ENCODE measurements at regions not wholly inside any gene's neighbourhood (a gene's known extent, or its start where the extent isn't known, plus 50 kb on each side); places are given as distances from the start of the nearest gene placed in this dataset.

DNA sequence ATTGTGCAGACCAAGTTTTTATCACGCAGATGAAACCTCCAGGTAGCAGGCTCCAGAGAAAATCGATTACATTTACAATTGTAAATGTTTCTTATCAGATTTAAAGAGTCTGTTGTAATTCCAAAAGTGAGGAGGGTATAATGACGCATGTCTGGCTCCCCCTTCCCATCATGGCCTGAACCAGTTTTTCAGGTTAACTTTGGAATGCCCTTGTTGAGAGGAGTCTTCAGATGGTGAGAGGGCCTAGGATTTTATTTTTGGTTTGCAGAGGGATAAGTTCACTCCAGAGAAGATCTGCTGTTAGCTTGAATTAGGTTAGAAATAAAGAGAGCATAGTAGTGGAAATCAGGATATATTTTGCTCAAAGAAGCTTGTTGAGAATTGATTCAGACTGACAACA, 1028.3 kb upstream of the B3GALT2 start:
- Histone ChIP-seq H3K9me3 (ENCODE audit: control insufficient read depth in 2 of 2, insufficient read depth in 1 of 2, low read depth in 1 of 2, low read length in 1 of 2) (no peaks in the 10 kb centered on the region), H3K4me3 (ENCODE audit: low read depth in 1 of 3, low read length in 3 of 3) (no peak overlapping the region), H3K27me3 (ENCODE audit: control insufficient read depth in 3 of 3, insufficient read depth in 3 of 3, low read length in 3 of 3) (no peaks in the 10 kb centered on the region), H3K27ac (ENCODE audit: low read depth in 1 of 3, low read length in 2 of 3) (no peak overlapping the region), H3K36me3 (ENCODE audit: control insufficient read depth in 3 of 3, insufficient read depth in 2 of 3, low read depth in 1 of 3, low read length in 3 of 3) (no peaks in the 10 kb centered on the region), H3K4me1 (ENCODE audit: control insufficient read depth in 3 of 3, insufficient read depth in 2 of 3, low read depth in 1 of 3, low read length in 2 of 3) (no peaks in the 10 kb centered on the region)
- FAIRE-seq (no peak), DNase-seq (no peak)
- WGBS, 3 donors: 36 to 72% (median 57%) methylated on average over 3 of the region's 3 CpGs

DNA sequence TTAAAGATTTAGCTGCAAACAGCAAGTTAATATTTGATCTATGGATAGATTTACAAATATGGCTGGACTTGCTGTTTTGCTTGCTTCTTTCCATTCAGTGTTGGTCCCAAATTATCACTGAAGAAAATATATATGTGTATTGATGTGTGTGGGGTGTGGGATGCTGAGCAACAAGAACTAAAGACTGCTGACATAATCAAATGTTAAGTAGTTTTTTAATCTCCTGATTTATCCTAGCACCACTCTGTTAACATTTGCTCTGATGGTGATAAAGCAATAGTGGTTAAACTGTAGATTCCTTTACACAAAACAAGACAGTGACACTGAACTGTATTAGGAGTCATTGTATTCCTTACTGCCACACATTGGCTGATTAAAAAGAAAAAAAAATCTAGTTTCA, 1023.5 kb upstream of the B3GALT2 start:
- H3K27ac ChIP-seq (ENCODE audit: low read depth in 1 of 3, low read length in 2 of 3): no peak overlapping the region
- no peak for FAIRE-seq
- H3K27me3 ChIP-seq (ENCODE audit: control insufficient read depth in 3 of 3, insufficient read depth in 3 of 3, low read length in 3 of 3): no peaks in the 10 kb centered on the region
- H3K36me3 ChIP-seq (ENCODE audit: control insufficient read depth in 3 of 3, insufficient read depth in 2 of 3, low read depth in 1 of 3, low read length in 3 of 3): no peaks in the 10 kb centered on the region
- no peak for DNase-seq
- H3K4me1 ChIP-seq (ENCODE audit: control insufficient read depth in 3 of 3, insufficient read depth in 2 of 3, low read depth in 1 of 3, low read length in 2 of 3): no peaks in the 10 kb centered on the region
- H3K4me3 ChIP-seq (ENCODE audit: low read depth in 1 of 3, low read length in 3 of 3): no peak overlapping the region
- H3K9me3 ChIP-seq (ENCODE audit: control insufficient read depth in 2 of 2, insufficient read depth in 1 of 2, low read depth in 1 of 2, low read length in 1 of 2): no peaks in the 10 kb centered on the region

DNA sequence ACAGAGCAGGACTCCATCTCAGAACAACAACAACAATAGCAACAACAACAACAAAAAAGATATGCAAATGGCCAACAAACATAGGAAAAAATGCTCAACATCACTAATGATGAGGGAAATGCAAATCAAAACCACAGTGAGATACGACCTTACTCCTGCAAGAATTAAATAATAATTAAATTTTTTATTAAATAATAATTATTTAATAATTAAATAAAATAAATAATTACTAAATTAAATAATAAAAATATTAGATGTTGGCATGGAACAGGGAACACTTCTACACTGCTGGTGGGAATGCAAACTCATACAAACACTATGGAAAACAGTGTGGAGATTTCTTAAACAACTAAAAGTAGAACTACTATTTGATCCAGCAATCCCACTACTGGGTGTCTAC, 1022.3 kb upstream of the B3GALT2 start:
- no peak overlapping the region for H3K27ac ChIP-seq (ENCODE audit: low read depth in 1 of 3, low read length in 2 of 3)
- no peaks in the 10 kb centered on the region for H3K27me3 ChIP-seq (ENCODE audit: control insufficient read depth in 3 of 3, insufficient read depth in 3 of 3, low read length in 3 of 3)
- FAIRE-seq: no peak
- DNase-seq: no peak
- no peaks in the 10 kb centered on the region for H3K9me3 ChIP-seq (ENCODE audit: control insufficient read depth in 2 of 2, insufficient read depth in 1 of 2, low read depth in 1 of 2, low read length in 1 of 2)
- H3K4me3 ChIP-seq (ENCODE audit: low read depth in 1 of 3, low read length in 3 of 3): no peak overlapping the region
- no peaks in the 10 kb centered on the region for H3K4me1 ChIP-seq (ENCODE audit: control insufficient read depth in 3 of 3, insufficient read depth in 2 of 3, low read depth in 1 of 3, low read length in 2 of 3)
- 57 to 78% (median 61%) methylated on average over 1 of the region's 1 CpG for WGBS, 3 donors
- no peaks in the 10 kb centered on the region for H3K36me3 ChIP-seq (ENCODE audit: control insufficient read depth in 3 of 3, insufficient read depth in 2 of 3, low read depth in 1 of 3, low read length in 3 of 3)

DNA sequence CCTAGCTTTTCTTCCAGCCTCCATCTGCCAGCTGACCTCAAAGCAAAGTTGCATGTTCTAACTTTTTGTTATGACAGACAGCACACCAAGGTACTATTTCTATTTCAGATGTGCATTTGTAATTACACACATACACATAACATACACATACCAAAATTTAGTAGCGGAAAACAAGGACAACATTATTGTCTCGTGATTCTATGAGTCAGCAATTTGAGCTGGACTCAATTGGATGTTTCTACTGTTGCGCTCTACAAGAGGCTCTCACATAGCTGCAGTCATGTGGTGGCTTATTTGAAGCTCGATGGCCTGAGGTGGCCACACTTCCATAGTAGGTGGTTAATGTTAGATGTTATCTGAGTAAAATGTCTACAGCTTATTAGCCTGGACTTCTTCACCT, 1010.1 kb upstream of the B3GALT2 start:
- WGBS, 3 donors: 82 to 93% (median 90%) methylated on average over 4 of the region's 4 CpGs
- H3K4me3 ChIP-seq (ENCODE audit: low read depth in 1 of 3, low read length in 3 of 3): no peak overlapping the region
- DNase-seq (no peak), FAIRE-seq (no peak)
- no peaks in the 10 kb centered on the region for H3K4me1 ChIP-seq (ENCODE audit: control insufficient read depth in 3 of 3, insufficient read depth in 2 of 3, low read depth in 1 of 3, low read length in 2 of 3)
- H3K36me3 ChIP-seq (ENCODE audit: control insufficient read depth in 3 of 3, insufficient read depth in 2 of 3, low read depth in 1 of 3, low read length in 3 of 3): no peaks in the 10 kb centered on the region
- no peak overlapping the region for H3K27ac ChIP-seq (ENCODE audit: low read depth in 1 of 3, low read length in 2 of 3)
- H3K27me3 ChIP-seq (ENCODE audit: control insufficient read depth in 3 of 3, insufficient read depth in 3 of 3, low read length in 3 of 3): no peaks in the 10 kb centered on the region
- H3K9me3 ChIP-seq (ENCODE audit: control insufficient read depth in 2 of 2, insufficient read depth in 1 of 2, low read depth in 1 of 2, low read length in 1 of 2): no peaks in the 10 kb centered on the region

DNA sequence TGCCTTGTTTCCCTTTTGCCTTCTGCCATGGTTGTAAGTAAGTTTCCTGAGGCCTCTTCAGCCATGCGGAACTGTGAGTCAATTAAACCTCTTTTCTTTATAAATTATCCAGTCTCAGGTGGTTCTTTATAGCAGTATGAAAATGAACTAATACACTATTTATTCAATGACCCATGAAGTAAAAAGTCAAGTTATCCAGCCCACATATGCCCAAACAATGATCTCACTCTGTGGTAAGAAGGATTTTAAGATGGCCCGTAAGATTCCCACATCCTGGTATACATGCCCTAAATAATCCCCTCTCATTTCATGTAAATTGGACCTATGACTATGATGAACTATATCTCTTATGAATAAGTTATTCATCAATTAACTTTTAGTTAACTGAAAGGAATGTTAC, 1008.3 kb upstream of the B3GALT2 start:
- Histone ChIP-seq H3K4me1 (ENCODE audit: control insufficient read depth in 3 of 3, insufficient read depth in 2 of 3, low read depth in 1 of 3, low read length in 2 of 3) (no peaks in the 10 kb centered on the region), H3K4me3 (ENCODE audit: low read depth in 1 of 3, low read length in 3 of 3) (no peak overlapping the region), H3K27me3 (ENCODE audit: control insufficient read depth in 3 of 3, insufficient read depth in 3 of 3, low read length in 3 of 3) (no peaks in the 10 kb centered on the region), H3K9me3 (ENCODE audit: control insufficient read depth in 2 of 2, insufficient read depth in 1 of 2, low read depth in 1 of 2, low read length in 1 of 2) (no peaks in the 10 kb centered on the region), H3K27ac (ENCODE audit: low read depth in 1 of 3, low read length in 2 of 3) (no peak overlapping the region), H3K36me3 (ENCODE audit: control insufficient read depth in 3 of 3, insufficient read depth in 2 of 3, low read depth in 1 of 3, low read length in 3 of 3) (no peaks in the 10 kb centered on the region)
- WGBS, 3 donors: 91 to 94% (median 93%) methylated on average over 2 of the region's 2 CpGs
- no peak for DNase-seq
- no peak for FAIRE-seq

DNA sequence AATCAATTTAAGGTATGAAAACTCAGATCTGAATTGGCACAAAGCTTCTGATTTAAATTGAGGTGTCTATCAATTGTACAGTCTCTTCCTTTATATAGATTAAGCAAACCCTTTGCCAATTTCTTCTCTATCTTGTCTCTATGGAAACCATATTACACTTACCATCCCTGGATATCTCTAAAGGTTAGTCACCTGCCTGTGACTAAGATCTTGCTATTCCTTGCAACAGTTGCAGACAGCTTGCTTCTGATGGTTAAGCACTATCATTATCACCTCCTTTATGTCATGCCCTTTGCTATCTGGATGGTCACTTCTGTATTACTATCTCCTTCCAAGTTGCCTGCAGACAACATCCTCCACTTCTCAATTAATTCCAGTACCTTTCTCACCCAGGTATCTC, 998.6 kb upstream of the B3GALT2 start:
- Histone ChIP-seq H3K27ac (ENCODE audit: low read depth in 1 of 3, low read length in 2 of 3) (no peak overlapping the region), H3K9me3 (ENCODE audit: control insufficient read depth in 2 of 2, insufficient read depth in 1 of 2, low read depth in 1 of 2, low read length in 1 of 2) (peaks cover 0 to 7% of the 10 kb centered on the region in 2 donors), H3K4me1 (ENCODE audit: control insufficient read depth in 3 of 3, insufficient read depth in 2 of 3, low read depth in 1 of 3, low read length in 2 of 3) (no peaks in the 10 kb centered on the region), H3K4me3 (ENCODE audit: low read depth in 1 of 3, low read length in 3 of 3) (no peak overlapping the region), H3K36me3 (ENCODE audit: control insufficient read depth in 3 of 3, insufficient read depth in 2 of 3, low read depth in 1 of 3, low read length in 3 of 3) (no peaks in the 10 kb centered on the region), H3K27me3 (ENCODE audit: control insufficient read depth in 3 of 3, insufficient read depth in 3 of 3, low read length in 3 of 3) (no peaks in the 10 kb centered on the region)
- FAIRE-seq: no peak
- DNase-seq: no peak

DNA sequence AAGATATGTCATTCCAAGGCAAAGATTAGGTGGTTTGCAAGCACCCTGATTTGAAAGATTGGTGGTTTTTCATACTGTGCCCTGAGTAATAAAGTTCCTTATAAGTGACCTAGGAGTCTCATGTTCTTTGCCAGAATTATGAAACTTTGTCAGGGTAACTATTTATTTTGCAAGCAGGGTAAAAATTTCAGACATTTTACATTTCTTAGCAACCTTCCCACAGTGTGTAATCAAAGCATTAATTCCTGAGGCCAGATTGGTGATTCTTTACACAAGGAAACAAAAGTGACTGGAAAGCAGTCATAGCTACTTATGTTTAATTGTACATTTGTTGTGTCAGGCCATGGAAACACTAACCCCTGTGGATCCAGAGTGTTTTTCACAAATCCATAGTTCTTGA, 998.0 kb upstream of the B3GALT2 start:
- Histone ChIP-seq H3K9me3 (ENCODE audit: control insufficient read depth in 2 of 2, insufficient read depth in 1 of 2, low read depth in 1 of 2, low read length in 1 of 2) (peaks cover 0 to 7% of the 10 kb centered on the region in 2 donors), H3K4me1 (ENCODE audit: control insufficient read depth in 3 of 3, insufficient read depth in 2 of 3, low read depth in 1 of 3, low read length in 2 of 3) (no peaks in the 10 kb centered on the region), H3K27ac (ENCODE audit: low read depth in 1 of 3, low read length in 2 of 3) (no peak overlapping the region), H3K27me3 (ENCODE audit: control insufficient read depth in 3 of 3, insufficient read depth in 3 of 3, low read length in 3 of 3) (no peaks in the 10 kb centered on the region), H3K36me3 (ENCODE audit: control insufficient read depth in 3 of 3, insufficient read depth in 2 of 3, low read depth in 1 of 3, low read length in 3 of 3) (no peaks in the 10 kb centered on the region), H3K4me3 (ENCODE audit: low read depth in 1 of 3, low read length in 3 of 3) (no peak overlapping the region)
- DNase-seq: no peak
- no peak for FAIRE-seq

DNA sequence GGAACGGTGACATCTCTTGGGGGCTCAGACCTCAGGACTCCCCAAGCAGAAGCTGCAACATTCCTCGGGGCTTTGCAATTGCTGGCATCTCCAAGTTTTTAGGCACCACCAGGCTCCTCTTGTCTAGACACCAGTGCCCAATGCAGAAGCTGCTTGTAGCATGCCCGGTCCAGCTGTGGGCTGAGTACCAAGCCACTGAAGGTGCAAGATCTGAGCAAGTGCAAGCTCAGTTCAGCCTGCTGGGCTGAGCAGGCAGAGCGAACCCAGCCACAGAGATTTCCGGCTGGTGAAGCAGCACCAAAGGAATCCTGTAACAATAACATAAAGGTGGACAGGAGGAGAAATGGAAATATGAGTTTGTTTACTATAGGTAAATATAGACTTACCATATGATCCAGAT, 995.4 kb upstream of the B3GALT2 start:
- no peaks in the 10 kb centered on the region for H3K4me1 ChIP-seq (ENCODE audit: control insufficient read depth in 3 of 3, insufficient read depth in 2 of 3, low read depth in 1 of 3, low read length in 2 of 3)
- FAIRE-seq (no peak), DNase-seq (no peak)
- H3K27ac ChIP-seq (ENCODE audit: low read depth in 1 of 3, low read length in 2 of 3): no peak overlapping the region
- peaks cover 0 to 7% of the 10 kb centered on the region in 2 donors for H3K9me3 ChIP-seq (ENCODE audit: control insufficient read depth in 2 of 2, insufficient read depth in 1 of 2, low read depth in 1 of 2, low read length in 1 of 2)
- H3K36me3 ChIP-seq (ENCODE audit: control insufficient read depth in 3 of 3, insufficient read depth in 2 of 3, low read depth in 1 of 3, low read length in 3 of 3): no peaks in the 10 kb centered on the region
- H3K4me3 ChIP-seq (ENCODE audit: low read depth in 1 of 3, low read length in 3 of 3): no peak overlapping the region
- no peaks in the 10 kb centered on the region for H3K27me3 ChIP-seq (ENCODE audit: control insufficient read depth in 3 of 3, insufficient read depth in 3 of 3, low read length in 3 of 3)
- 96 to 97% (median 97%) methylated on average over 5 of the region's 5 CpGs for WGBS, 3 donors

DNA sequence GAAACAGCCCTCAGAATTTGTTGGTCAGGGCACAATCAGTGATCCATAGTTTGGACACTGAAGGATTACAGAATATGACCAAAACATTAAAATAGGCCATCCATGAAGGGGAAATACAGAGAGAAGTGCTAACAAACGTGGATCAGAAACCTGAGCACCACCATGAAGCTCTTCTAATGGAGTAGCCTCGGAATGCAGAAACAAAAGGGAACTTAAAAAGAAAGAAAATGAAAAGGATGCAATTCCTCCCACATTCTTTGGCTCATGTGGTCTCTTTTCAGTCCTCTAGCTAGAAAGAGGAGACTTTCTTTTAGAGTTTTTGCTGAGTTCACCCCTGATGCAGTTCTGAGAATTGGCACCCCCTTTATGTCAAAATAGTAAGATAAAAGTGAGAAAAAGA, 989.8 kb upstream of the B3GALT2 start:
- no peak overlapping the region for H3K4me3 ChIP-seq (ENCODE audit: low read depth in 1 of 3, low read length in 3 of 3)
- H3K27me3 ChIP-seq (ENCODE audit: control insufficient read depth in 3 of 3, insufficient read depth in 3 of 3, low read length in 3 of 3): no peaks in the 10 kb centered on the region
- no peaks in the 10 kb centered on the region for H3K9me3 ChIP-seq (ENCODE audit: control insufficient read depth in 2 of 2, insufficient read depth in 1 of 2, low read depth in 1 of 2, low read length in 1 of 2)
- no peak overlapping the region for H3K27ac ChIP-seq (ENCODE audit: low read depth in 1 of 3, low read length in 2 of 3)
- DNase-seq: no peak
- 35 to 71% (median 48%) methylated on average over 2 of the region's 2 CpGs for WGBS, 3 donors
- no peaks in the 10 kb centered on the region for H3K4me1 ChIP-seq (ENCODE audit: control insufficient read depth in 3 of 3, insufficient read depth in 2 of 3, low read depth in 1 of 3, low read length in 2 of 3)
- H3K36me3 ChIP-seq (ENCODE audit: control insufficient read depth in 3 of 3, insufficient read depth in 2 of 3, low read depth in 1 of 3, low read length in 3 of 3): no peaks in the 10 kb centered on the region
- no peak for FAIRE-seq
